ENCODE measurements at regions not wholly inside any gene's neighbourhood (a gene's known extent, or its start where the extent isn't known, plus 50 kb on each side); places are given as distances from the start of the nearest gene placed in this dataset.

DNA sequence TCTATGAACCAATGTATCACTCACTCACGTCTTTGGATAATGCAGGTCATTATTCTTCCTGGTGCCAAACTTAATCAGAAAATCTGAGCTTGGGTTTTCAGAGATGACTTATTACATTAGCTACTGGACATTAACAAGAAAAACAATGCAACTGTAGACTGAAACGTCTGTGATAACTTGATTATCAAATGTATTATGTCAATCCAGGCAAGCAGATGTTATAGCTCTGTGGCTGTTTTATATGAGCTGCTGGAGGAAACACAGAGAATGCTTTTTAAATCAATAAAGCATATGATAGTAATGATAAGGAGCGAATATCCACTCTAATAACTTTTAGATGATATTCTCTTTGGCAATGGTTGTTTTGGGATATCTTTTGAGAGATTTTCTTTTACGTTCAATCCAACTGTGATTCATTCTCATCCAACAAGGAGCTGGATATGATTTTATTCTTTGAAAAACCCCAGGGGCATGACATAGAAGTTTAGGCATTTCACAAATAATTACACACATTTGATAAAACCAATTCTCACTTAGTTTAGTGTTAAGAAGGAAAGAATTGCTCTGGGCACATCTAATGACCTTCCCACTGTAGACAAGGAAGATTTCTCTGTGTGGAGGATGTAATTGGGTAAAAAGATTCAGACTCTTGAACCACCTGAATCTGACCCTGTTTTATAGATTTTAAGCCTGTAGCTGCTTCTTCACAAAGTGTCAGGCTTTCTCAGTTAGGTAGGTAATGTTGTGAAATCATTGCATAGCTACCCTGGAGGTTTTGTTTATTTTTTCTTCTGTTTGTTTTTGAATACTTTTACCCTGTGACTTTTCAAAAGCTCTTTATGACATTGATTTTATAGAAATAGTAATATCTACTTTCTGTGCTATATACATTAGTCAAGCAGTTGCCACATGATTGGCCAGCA is 1124.7 kb downstream of the DNAJB9 start:
- no peaks in the 10 kb centered on the region for H3K4me1 Mint-ChIP-seq
- H4K20me1 ChIP-seq (ENCODE audit: low read depth), result no peaks in the 10 kb centered on the region
- H3K9ac ChIP-seq, result no peak overlapping the region
- no peak overlapping the region for H3K4me2 ChIP-seq
- no peak overlapping the region for H3K4me3 Mint-ChIP-seq
- no peak overlapping the region for H2AFZ ChIP-seq (replicated peaks)
- TF ChIP-seq, protein P1, sequence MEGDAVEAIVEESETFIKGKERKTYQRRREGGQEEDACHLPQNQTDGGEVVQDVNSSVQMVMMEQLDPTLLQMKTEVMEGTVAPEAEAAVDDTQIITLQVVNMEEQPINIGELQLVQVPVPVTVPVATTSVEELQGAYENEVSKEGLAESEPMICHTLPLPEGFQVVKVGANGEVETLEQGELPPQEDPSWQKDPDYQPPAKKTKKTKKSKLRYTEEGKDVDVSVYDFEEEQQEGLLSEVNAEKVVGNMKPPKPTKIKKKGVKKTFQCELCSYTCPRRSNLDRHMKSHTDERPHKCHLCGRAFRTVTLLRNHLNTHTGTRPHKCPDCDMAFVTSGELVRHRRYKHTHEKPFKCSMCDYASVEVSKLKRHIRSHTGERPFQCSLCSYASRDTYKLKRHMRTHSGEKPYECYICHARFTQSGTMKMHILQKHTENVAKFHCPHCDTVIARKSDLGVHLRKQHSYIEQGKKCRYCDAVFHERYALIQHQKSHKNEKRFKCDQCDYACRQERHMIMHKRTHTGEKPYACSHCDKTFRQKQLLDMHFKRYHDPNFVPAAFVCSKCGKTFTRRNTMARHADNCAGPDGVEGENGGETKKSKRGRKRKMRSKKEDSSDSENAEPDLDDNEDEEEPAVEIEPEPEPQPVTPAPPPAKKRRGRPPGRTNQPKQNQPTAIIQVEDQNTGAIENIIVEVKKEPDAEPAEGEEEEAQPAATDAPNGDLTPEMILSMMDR (IDR thresholded peaks at IDR 0.05), result no peak
- TF ChIP-seq EZH2 (IDR thresholded peaks at IDR 0.05) (no peak), EZH2phosphoT487 (IDR thresholded peaks at IDR 0.05) (no peak)
- no peak for DNase-seq (ENCODE audit: low spot score)
- H3F3A ChIP-seq (ENCODE audit: low read depth), result no peaks in the 10 kb centered on the region
- peaks cover 3% of the 10 kb centered on the region for H3K36me3 Mint-ChIP-seq
- no peaks in the 10 kb centered on the region for H3K4me1 ChIP-seq
- H3K79me2 ChIP-seq (ENCODE audit: low read depth), result no peaks in the 10 kb centered on the region
- H3K9me3 Mint-ChIP-seq, result peaks cover 21% of the 10 kb centered on the region
- H3K27ac ChIP-seq, result no peak overlapping the region
- no peaks in the 10 kb centered on the region for H3K36me3 ChIP-seq
- no peak overlapping the region for H3K27ac Mint-ChIP-seq
- no peak overlapping the region for H3K4me3 ChIP-seq
- H3K27me3 Mint-ChIP-seq (ENCODE audit: insufficient read depth, low read depth), result no peaks in the 10 kb centered on the region
- H3K27me3 ChIP-seq, result no peaks in the 10 kb centered on the region
- no peaks in the 10 kb centered on the region for H3K9me3 ChIP-seq (ENCODE audit: low read depth)

DNA sequence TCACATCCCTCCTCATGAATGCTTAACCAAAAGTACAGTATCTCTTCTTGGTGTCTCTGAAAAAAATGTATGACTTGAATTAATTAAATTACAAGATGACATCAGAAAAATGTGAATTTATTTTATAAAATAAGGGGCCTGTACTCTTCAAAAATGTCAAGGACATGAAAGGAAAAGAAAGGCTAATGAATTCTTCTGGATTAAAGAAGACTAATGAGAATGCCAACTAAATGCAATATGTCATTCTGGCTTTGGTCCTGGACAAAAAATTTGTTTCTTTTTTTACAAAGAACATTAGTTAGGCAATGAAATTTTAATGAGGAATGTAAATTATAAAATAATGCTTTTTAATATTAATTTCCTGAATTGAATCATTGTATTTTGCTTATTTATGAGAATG is 1125.7 kb downstream of the DNAJB9 start:
- Histone ChIP-seq H3K9me3 (ENCODE audit: low read depth) (no peaks in the 10 kb centered on the region), H3K4me2 (no peak overlapping the region), H3F3A (ENCODE audit: low read depth) (no peaks in the 10 kb centered on the region), H3K4me1 (no peaks in the 10 kb centered on the region), H3K36me3 (no peaks in the 10 kb centered on the region), H3K79me2 (ENCODE audit: low read depth) (no peaks in the 10 kb centered on the region), H3K27me3 (no peaks in the 10 kb centered on the region), H3K4me3 (no peak overlapping the region), H2AFZ (replicated peaks) (no peak overlapping the region), H3K27ac (no peak overlapping the region), H3K9ac (no peak overlapping the region), H4K20me1 (ENCODE audit: low read depth) (no peaks in the 10 kb centered on the region)
- H3K9me3 Mint-ChIP-seq, result peaks cover 21% of the 10 kb centered on the region
- no peak for DNase-seq (ENCODE audit: low spot score)
- H3K27me3 Mint-ChIP-seq (ENCODE audit: insufficient read depth, low read depth), result no peaks in the 10 kb centered on the region
- peaks cover 3% of the 10 kb centered on the region for H3K4me1 Mint-ChIP-seq
- H3K4me3 Mint-ChIP-seq, result no peak overlapping the region
- H3K36me3 Mint-ChIP-seq, result peaks cover 3% of the 10 kb centered on the region
- H3K27ac Mint-ChIP-seq, result no peak overlapping the region
- TF ChIP-seq EZH2 (IDR thresholded peaks at IDR 0.05) (no peak), EZH2phosphoT487 (IDR thresholded peaks at IDR 0.05) (no peak)
- TF ChIP-seq, protein P1 (IDR thresholded peaks at IDR 0.05), result no peak

DNA sequence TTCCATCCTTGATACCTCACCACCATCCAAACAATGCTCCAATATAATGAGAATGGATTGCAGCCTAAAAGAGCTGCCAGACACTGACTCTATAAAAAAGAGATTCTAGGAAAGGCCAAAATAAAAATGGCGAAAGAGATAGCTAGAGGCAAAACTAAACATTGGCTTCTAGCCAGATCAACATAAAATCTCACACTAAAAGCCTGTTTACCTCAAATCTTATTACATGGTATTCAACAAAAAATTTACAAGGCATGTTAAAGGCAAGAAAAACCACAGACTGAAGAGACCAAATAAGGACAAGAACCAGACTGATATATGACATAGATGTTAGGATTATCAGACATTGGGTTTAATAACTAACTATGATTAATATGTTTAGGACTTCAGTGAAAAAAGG is 1127.0 kb downstream of the DNAJB9 start:
- Mint-ChIP-seq H3K27ac (no peak overlapping the region), H3K27me3 (ENCODE audit: insufficient read depth, low read depth) (no peaks in the 10 kb centered on the region), H3K9me3 (peaks cover 21% of the 10 kb centered on the region)

More for the DNA sequence above, 1127.0 kb downstream of the DNAJB9 start:
- H3K4me1 Mint-ChIP-seq, result peaks cover 4% of the 10 kb centered on the region
- Histone ChIP-seq H4K20me1 (ENCODE audit: low read depth) (no peaks in the 10 kb centered on the region), H3K9ac (no peak overlapping the region), H3K4me1 (no peaks in the 10 kb centered on the region), H3K9me3 (ENCODE audit: low read depth) (no peaks in the 10 kb centered on the region), H3K27ac (no peak overlapping the region), H3K27me3 (no peaks in the 10 kb centered on the region), H3F3A (ENCODE audit: low read depth) (no peaks in the 10 kb centered on the region), H3K36me3 (no peaks in the 10 kb centered on the region), H3K4me2 (no peak overlapping the region), H3K79me2 (ENCODE audit: low read depth) (no peaks in the 10 kb centered on the region), H3K4me3 (no peak overlapping the region), H2AFZ (replicated peaks) (no peak overlapping the region)
- peaks cover 3% of the 10 kb centered on the region for H3K36me3 Mint-ChIP-seq
- TF ChIP-seq EZH2 (IDR thresholded peaks at IDR 0.05), result no peak
- TF ChIP-seq, protein P1 (IDR thresholded peaks at IDR 0.05), result no peak
- DNase-seq (ENCODE audit: low spot score), result no peak
- no peak overlapping the region for H3K4me3 Mint-ChIP-seq

Measured in neural progenitor cell (in vitro differentiated cells).